Head of caudate nucleus (tissue), 42 donors: ENCODE measurements at regions not wholly inside any gene's neighbourhood (a gene's known extent, or its start where the extent isn't known, plus 50 kb on each side); places are given as distances from the start of the nearest gene placed in this dataset.

Source experiments
- DNase-seq, 42 donors: peaks; one replicate each; pipeline versions ENCODE4 v3.0.0 to v3.0.0-alpha.2; 2020 to 2021; ENCODE audit warnings: mixed read lengths in 7 of 42
- intact Hi-C: fragments of 100-400 bp; cut with DNase I; formaldehyde crosslinking; loops from one replicate; pipeline ENCODE4 v1.15.0; 2022

DNA sequence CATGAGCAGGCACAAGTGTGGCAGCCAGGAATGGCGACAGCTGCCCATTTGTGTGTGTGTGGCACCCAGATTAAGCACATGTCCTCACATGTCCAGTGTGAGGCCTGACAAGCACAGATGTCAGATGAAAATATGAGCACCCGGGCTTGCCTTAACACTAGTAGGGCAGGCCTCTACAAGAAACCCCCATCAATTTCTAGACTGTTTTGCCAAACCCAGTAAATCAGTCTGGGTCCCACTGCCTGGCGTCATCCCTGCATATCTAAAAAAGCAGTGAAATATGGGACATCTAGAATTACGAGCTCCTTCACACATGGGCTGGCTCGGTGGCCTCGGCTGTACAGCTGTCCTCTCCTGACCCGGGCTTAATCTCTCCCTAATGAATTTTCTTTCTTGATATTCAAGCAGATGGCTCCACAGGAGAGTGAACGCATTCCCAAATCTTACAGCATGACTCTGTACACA, 432.7 kb downstream of the FOXO1 start:
- intact Hi-C loops = no loop called here
- DNase-seq = no peak

DNA sequence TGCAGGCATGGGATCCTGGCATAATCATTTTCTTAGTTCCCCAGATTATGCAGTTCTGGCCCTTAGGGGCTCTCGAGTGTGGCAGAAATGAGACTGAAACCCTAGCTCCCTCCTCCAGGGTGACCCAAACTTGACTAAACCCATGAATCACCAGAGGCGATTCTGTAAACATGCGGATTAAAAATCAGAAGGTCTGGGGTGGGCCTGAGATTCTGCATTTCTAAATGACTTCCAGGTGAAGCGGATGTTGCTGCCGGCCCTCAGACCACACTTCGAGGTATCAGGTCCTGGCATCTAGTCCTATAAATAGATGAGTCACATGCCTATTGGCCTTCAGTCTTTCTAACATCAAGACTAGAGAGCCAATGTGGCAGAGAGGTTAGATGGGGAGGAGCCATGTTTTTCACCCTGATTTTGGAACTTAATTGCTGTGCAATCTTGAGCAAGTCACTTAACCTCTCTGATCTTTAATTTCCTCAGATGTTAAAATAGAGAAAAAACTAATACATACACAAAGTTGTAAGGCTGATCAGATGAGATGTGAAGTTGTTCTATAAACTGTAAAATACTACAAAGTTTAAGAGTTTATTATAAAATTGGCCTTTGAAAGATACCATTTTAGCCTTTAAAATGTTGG, 431.2 kb downstream of the FOXO1 start:
- intact Hi-C loops = no loop called here

DNA sequence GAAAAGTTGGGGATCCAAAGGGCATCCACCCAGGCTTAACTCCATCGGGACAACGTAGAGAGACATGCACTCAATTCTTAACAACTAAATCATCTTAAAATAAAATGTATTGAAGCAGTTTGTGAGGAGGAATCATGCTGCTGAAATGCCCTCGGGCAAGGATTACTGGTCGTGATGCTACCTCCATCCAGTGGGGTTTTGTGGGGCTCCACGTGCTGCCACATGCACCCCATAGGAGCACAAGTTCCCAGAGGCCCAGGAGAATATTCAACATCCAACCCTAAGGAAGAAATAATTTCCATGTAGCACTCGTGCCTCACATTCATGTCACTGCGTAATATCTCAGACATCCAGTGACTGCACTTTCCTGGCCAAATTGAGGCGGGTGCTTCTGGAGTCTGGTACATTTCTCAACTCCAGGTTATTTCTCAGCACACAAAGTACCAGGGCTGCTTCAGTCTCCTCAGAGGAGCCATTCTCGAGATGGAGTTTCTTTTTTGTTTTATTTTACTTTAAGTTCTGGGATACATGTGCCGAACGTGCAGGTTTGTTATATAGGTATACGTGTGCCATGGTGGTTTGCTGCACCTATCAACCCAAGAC, 429.8 kb downstream of the FOXO1 start:
- DNase-seq = no peak
- intact Hi-C loops = no loop called here

More for the DNA sequence above, 431.2 kb downstream of the FOXO1 start:
- no peak for DNase-seq

DNA sequence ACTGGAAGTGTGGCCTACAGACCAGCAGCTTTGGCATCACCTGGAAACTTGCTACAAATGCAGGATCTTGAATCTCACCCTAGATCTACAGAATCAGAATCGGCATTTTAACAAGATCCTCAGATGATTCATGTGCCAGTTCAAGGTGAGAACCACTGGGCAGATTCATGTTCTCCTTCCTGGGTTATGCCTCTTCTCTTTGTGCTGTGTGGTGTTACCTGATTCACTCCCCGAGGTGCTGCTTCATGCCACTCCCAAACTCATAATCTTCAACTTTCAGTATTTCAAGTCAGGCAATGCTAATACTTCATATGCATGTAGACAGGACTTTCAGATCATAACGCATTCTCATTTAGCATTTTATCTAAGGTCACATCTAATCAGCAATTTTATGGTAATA, 427.7 kb downstream of the FOXO1 start:
- intact Hi-C loops = no loop called here
- DNase-seq = no peak

DNA sequence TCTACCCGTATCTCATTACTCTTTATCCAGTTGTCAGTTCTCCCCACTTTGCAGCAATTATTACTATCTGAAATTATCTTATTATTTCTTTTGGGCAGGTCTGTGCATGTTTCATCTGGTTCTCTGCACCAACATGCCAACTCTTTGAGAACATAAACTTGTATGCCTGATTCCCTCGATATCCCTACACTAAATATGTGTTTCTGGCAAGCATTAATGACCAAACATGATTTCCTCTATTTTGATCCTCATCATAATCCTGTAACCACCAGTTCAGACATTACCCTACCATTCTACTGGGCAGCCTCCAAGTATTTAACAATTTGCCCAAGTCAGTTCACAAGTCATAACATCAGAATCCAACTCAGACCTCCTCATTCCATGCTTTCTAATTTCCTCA, 426.1 kb downstream of the FOXO1 start:
- DNase-seq = no peak
- intact Hi-C loops = no loop called here

DNA sequence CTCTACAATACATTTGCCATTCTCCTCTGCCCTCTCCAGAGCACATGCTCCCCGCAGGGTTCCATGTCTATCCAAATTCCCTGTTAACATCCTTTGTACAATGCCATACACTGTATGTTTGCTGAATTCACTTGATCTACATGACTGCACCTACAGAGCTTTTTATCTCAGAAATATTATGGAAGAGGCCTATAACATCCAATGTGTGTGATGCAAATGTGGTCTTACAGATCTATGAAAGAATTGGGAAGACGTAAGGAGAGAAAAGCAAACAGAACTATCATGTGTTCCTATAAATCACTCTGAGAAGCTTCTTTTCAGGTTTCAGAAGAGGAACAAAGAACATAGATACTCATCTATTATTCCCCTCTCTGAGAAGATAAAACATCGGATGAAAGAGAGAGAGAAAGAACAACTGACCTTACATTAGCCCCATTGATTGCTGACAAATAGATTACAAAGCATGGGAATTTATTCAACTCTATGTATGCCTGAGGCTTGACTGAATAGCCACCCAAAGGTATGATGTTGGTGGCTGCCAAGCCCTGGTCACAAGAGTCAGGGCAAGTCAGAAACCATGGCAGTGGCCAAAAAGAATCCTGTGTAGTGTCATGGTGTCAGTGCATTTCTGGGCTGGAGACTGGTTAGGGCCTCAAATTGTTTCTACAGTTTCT, 425.2 kb downstream of the FOXO1 start:
- intact Hi-C loops = no loop called here
- DNase-seq = no peak

DNA sequence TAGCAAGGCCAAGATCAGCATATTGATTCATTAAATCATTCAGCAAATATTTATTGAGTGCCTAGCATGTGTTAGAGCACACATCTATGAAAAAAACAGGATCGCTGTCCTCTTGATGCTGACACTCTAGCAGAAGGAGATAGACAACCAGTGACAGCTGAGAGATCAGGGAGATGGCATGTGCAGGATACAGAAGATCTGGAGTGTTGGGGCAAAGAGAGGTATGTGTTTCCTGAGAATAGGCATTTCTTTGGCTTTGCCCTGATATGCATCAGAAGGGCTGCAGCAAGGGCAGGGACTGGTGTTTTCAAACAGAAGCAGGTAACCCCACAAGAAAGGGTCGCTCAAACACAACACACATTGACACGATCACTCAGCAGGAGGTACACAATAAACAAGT, 423.4 kb downstream of the FOXO1 start:
- intact Hi-C loops = no loop called here
- no peak for DNase-seq

DNA sequence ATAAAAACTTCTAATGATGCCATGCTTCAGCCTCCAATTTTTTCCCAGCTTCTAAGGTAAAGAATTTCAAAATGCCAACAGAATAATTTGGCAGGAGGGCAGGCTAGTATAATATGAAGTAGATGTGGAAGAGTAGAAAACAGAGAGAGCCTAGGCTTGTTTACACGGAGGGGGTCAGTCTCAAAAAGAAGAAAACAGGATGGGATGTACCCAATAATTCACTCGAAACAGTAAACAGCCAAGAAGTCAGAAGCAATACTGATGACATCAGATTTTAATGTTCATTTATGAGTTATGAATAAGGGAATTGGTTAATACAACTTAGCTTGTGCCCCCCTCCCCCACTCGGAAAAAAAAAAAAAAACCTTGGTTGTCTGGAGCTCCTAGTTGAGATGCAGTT, 422.5 kb downstream of the FOXO1 start:
- intact Hi-C loops = no loop called here
- DNase-seq = no peak

DNA sequence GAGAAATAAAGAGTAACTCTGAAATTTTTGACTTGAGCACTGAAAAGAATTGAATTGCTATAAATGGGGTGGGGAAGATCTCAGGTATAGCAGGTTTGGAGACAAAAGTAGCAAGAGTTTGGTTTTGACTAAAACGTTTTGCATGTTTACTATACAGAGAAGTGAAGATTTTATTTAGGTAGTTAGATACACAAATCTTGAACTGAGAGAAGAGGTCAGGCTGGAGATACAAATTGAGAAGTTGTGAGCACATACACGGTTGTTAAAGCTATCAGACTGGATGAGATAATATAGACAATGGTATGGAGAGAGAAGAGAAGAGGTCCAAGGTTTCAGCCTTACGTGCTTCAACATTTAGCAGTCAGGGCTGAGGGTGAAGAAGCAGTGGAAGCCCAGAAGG, 420.9 kb downstream of the FOXO1 start:
- DNase-seq = peak in 1 of 42 donors; percentile 10
- intact Hi-C loops = no loop called here

DNA sequence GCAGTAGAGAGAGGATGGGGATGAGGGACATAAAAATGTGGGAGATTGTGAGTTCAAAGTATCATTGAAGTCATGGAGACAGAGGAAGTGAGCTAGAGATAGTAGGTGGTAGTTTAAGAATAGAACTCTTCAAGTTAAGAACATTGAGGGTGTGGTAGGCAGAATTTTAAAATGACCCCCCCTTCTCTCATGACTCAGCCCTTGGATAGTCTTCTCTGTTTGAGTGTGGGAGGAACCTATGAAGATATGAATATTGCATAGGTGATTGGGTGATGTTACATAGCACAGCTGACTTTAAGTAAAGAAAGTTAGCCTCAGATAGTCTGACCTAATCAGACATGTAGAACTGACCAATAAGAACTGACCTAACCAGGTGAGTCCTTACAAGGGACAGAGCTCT, 418.6 kb downstream of the FOXO1 start:
- DNase-seq = peak in 15 of 42 donors; percentile 13 to 73 (median 37)
- intact Hi-C loops = no loop called here

DNA sequence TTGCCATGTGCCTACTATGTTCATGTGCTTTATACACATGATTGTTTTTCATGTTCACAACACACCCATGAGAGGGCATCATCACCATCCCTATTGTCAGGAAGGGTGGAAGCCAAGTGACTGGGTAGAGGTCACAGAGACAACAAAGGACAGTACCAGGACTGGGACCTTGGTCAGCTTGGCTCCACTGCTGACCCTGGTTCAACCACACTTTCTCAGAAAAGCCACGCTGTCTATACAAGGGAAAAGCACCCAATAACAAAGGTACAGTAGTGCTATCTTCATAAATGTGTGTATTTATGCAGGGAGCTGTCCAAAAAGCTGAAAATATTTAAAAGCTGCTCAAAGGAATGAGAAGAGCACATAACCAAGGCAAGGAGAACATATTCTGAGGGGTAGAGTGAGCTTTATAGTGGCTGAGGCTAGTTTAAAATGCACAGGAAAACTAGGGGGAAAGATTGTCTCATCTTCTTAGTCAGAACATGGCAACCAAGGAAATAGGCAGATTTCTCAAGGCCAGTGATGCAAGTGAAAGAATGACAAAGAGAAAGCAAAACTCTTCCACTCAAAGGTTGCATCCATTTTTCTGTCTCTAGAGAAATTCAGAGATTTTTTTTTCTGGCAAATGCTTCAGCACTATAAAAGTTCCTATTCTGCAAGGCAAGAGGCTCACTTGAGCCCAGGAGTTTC, 415.0 kb downstream of the FOXO1 start:
- DNase-seq = no peak
- intact Hi-C loops = no loop called here

DNA sequence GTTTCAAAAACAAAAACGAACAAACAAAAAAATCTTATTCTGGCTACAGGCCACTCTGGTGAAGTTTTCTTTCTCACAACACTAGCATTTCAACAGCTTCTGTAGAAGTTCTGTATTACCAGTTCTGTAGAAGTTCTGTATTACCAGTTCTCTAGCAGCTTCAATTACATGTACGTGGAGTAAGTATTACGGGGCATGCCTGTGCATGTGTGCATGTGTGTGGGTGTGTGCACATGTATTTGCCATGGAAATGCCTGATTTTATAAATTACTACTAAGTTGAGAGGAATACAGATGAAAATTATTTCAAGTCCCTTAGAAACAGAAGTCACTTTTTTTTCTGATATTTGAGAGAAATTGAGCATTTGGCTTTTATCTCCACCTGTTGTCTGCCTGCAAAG, 414.2 kb downstream of the FOXO1 start:
- intact Hi-C loops = no loop called here
- no peak for DNase-seq

DNA sequence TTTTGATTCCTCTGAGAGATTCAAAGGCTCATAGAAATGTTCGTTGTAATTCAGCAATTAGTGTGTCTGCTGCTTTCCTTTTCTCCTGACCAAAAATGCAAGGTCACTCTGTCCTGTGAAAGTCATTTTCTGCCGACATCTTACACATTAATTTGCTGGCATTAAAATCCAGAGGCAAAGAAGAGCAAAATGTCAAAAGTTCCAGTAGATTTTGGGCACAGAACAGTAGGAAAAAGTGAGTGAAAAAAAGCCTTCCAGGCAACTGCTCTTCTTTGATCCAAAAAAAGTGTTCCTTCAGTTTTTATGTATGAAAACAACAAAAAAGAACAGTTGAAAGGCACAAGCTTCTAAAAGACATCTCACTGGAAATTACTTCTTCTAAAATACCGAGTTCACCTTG, 413.8 kb downstream of the FOXO1 start:
- intact Hi-C loops = no loop called here
- DNase-seq = no peak

DNA sequence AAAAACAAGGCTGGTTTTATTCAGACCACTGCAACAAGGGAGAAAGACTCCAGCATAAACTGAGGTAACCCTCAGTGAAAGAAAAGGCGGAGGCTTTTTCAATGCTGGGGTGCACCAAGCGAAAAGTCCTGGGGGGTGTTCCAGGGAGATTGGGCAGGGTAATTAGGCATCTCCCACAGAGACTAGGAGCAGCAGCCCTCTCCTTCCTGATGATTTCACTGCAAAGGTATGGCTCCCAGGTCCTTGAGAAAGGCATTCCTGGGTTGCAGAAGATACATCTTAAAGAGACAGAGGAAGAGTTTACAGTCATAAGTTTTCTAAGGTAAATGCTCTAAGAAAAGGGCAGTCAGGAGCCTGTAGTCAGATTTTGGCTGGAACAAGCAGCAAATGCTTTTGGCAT, 412.0 kb downstream of the FOXO1 start:
- intact Hi-C loops = no loop called here
- no peak for DNase-seq

DNA sequence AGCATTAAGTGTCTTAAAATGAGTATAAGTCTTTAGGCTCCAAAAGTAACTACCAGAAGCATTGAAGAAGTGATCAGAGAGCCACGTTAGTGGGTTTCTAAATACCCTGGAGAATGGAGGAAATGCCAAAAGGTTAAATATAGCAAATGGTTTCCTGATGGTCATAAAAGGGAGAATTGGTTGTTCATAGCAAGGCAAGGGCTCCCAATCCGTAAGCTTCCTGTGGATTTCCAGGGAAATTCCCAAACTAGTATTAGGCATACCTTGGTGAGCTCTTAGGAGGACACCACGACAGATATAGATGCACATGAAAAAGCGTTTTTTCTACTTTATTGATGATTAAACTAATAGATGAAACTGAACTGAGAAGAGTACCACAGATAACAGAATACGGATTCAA, 410.9 kb downstream of the FOXO1 start:
- no peak for DNase-seq
- intact Hi-C loops = no loop called here

DNA sequence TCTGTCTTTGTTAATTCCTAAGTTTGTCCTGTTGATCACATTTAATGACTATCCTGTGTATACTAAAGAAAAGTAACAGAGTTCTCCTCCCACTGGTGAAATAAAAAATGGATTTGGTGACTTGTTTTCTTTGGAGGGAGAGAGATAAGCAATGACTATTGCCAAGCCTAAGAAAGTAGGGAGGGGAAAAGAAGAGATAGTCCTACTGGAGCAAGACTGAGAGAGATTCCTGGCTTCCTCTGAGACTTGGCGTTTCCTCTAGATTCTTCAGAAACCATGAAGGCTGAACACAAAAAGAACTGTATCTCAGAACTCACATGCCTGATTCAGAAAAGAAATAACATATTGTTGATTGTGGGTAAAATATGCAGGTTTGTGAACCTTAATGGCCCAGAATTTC, 406.5 kb downstream of the FOXO1 start:
- no peak for DNase-seq
- intact Hi-C loops = no loop called here

DNA sequence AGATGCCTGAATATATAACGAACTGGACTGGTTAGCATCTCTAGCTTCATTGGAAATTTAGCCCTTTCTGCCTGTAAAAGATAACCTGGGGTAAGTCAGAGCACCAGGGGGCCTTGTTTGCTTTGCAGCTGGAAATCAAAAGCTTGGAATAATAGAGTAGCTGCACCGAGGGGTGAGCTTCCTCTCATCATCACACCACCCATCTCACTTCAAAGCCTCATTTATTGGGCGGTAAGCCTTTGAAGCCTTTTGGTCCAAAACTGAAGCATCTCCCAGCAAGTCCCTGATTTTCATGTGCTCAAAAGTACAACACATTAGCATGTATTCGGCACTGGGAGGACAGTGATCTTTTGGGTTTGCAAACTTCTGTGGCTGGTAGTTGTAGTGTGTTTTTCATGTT, 405.1 kb downstream of the FOXO1 start:
- intact Hi-C loops = no loop called here
- no peak for DNase-seq

DNA sequence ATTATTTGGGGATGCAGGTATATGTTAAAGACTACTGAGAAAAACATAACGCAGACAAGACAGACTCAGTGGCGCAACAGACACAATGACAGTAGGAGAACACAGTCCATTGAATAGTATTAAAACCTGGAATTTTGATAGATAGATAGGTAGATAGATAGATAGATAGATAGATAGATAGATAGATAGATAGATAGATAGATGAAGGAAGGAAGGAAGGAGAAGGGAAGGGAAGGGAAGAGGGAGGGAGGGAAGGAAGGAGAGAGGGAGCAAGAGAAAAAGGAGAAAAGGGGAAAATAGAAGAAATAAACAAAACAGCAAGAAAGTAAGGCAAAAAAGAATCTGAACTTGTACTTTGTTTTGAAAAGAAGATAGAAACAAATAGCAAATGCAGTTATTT, 404.5 kb downstream of the FOXO1 start:
- no peak for DNase-seq
- intact Hi-C loops = no loop called here

DNA sequence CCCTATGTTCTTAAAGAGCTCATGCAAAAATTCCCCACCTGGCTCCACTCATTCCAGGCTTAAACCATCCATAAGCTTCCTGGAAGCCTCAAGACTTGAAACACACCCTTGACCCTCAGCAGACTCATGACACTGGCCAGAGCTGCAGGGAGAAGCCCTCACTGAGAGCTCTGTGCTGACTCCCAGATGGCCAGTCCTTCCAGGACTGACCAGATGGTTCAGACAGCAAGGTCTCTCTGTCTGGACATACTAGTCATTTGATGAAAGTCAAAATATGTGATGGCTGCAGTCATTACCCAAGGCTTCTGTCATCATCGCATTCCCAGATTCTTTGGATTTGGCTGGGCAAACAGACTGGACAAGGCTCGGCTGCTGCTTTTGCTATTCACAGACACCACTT, 397.4 kb downstream of the FOXO1 start:
- intact Hi-C loops = no loop called here
- no peak for DNase-seq

DNA sequence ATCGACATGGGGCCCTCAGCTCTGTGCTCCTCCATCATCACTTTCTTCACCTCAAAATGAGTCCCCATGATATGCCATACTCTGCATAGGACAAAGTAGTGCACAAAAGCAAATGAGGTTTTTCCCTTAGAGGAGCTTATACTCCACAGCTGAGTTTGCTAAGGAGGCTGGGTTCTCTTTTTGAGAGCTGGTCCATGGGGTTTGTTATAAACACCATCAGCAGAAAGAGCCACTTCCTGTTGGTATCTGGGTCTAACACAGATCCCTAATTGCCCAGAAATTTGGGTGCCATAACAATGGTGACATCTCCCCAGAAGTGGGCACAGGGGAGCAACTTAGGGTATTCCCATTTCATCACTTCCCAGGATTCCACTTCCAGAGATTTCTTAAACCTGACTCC, 395.7 kb downstream of the FOXO1 start:
- intact Hi-C loops = no loop called here
- DNase-seq = no peak
